Activated CD8-positive, alpha-beta T cell treated with anti-CD3 and anti-CD28 coated beads for 36 hours (primary cell): ENCODE measurements at regions not wholly inside any gene's neighbourhood (a gene's known extent, or its start where the extent isn't known, plus 50 kb on each side); places are given as distances from the start of the nearest gene placed in this dataset.

Experiments
- ATAC-seq: fragments of 200-7000 bp; cut with Tn5 transposase; one replicate; pipeline ENCODE4 v1.10.0; 2021; ENCODE audit warnings: mild to moderate bottlenecking, moderate library complexity
- CTCF ChIA-PET: fragments of 350-600 bp; sonication (Branson Sonifier 250); formaldehyde crosslinking; loops from one replicate; lab custom pipeline; 2021; ENCODE audit warnings: antibody characterized with exemption; lab: Charles Lee
- POLR2A ChIA-PET: fragments of 350-600 bp; sonication (Branson Sonifier 250); formaldehyde crosslinking; loops from one replicate; lab custom pipeline; 2021; ENCODE audit warnings: antibody characterized with exemption; lab: Charles Lee
- DNase-seq: peaks from one replicate; pipeline ENCODE4 v3.0.0-alpha.2; 2020
- H3K27ac Mint-ChIP-seq: one replicate; pipeline ENCODE4 v1.8.0; 2021; ENCODE audit warnings: mild to moderate bottlenecking, mixed read lengths
- H3K27me3 Mint-ChIP-seq: one replicate; pipeline ENCODE4 v1.8.0; 2021; ENCODE audit warnings: mixed read lengths
- H3K36me3 Mint-ChIP-seq: one replicate; pipeline ENCODE4 v1.8.0; 2021; ENCODE audit warnings: low read depth, mixed read lengths
- H3K4me1 Mint-ChIP-seq: one replicate; pipeline ENCODE4 v1.8.0; 2021; ENCODE audit warnings: low read depth, mixed read lengths
- H3K4me3 Mint-ChIP-seq: one replicate; pipeline ENCODE4 v1.8.0; 2021; ENCODE audit warnings: mild to moderate bottlenecking, moderate library complexity, mixed read lengths
- H3K9me3 Mint-ChIP-seq: one replicate; pipeline ENCODE4 v1.8.0; 2021; ENCODE audit warnings: mixed read lengths
- CTCF ChIP-seq: fragments of 200-600 bp; IDR thresholded peaks from one replicate; pipeline ENCODE4 v1.8.0; 2022; ENCODE audit warnings: antibody characterized with exemption, mild to moderate bottlenecking
- intact Hi-C: fragments of 100-400 bp; cut with micrococcal nuclease; formaldehyde crosslinking; loops from one replicate; pipeline ENCODE4 v1.10.0; 2022

- Mint-ChIP-seq H3K9me3 (no peaks in the 10 kb centered on the region), H3K4me3 (no peak overlapping the region), H3K36me3 (no peaks in the 10 kb centered on the region), H3K27me3 (peaks cover 2% of the 10 kb centered on the region), H3K27ac (no peak overlapping the region), H3K4me1 (no peaks in the 10 kb centered on the region)
- ChIA-PET POLR2A (no interaction called here), CTCF (no interaction called here)
- no peak for ATAC-seq
- no peak for TF ChIP-seq CTCF
- intact Hi-C loops = no loop called here
- no peak for DNase-seq
These were observed 219.7 kb upstream of the FGF13 start for GRCh38 chrX:138931212-138931611.

GRCh38 chrX:138930583-138930945, 219.0 kb upstream of the FGF13 start:
- ChIA-PET POLR2A (no interaction called here), CTCF (no interaction called here)
- no peak for TF ChIP-seq CTCF
- Mint-ChIP-seq H3K36me3 (no peaks in the 10 kb centered on the region), H3K4me1 (no peaks in the 10 kb centered on the region), H3K9me3 (no peaks in the 10 kb centered on the region), H3K27ac (no peak overlapping the region), H3K27me3 (peaks cover 2% of the 10 kb centered on the region), H3K4me3 (no peak overlapping the region)
- no peak for ATAC-seq
- DNase-seq = no peak
- intact Hi-C loops = no loop called here

- Mint-ChIP-seq H3K27ac (no peak overlapping the region), H3K9me3 (no peaks in the 10 kb centered on the region), H3K27me3 (peaks cover 2% of the 10 kb centered on the region), H3K36me3 (no peaks in the 10 kb centered on the region), H3K4me3 (no peak overlapping the region), H3K4me1 (no peaks in the 10 kb centered on the region)
- intact Hi-C loops = no loop called here
- ChIA-PET CTCF (no interaction called here), POLR2A (interaction anchor here (0.6 kb wide), 1 partner anchor 8 kb away, joined by 3 read pairs; no protein-coding TSS in a partner anchor)
- no peak for DNase-seq
- TF ChIP-seq CTCF = no peak
- no peak for ATAC-seq
These were observed 218.5 kb upstream of the FGF13 start for GRCh38 chrX:138929926-138930582.

- TF ChIP-seq CTCF = no peak
- Mint-ChIP-seq H3K9me3 (no peaks in the 10 kb centered on the region), H3K27ac (no peak overlapping the region), H3K4me3 (no peak overlapping the region), H3K4me1 (no peaks in the 10 kb centered on the region), H3K36me3 (no peaks in the 10 kb centered on the region), H3K27me3 (peaks cover 2% of the 10 kb centered on the region)
- ChIA-PET CTCF (no interaction called here), POLR2A (no interaction called here)
- DNase-seq (no peak), ATAC-seq (no peak)
- intact Hi-C loops = no loop called here
These were observed 217.4 kb upstream of the FGF13 start for GRCh38 chrX:138928737-138929459.

- no peaks in the 10 kb centered on the region for H3K4me1 Mint-ChIP-seq
- DNase-seq = no peak
- ATAC-seq = no peak
- H3K9me3 Mint-ChIP-seq = no peaks in the 10 kb centered on the region
- TF ChIP-seq CTCF = no peak
- CTCF ChIA-PET = no interaction called here
- no peaks in the 10 kb centered on the region for H3K36me3 Mint-ChIP-seq
- peaks cover 2% of the 10 kb centered on the region for H3K27me3 Mint-ChIP-seq
- H3K4me3 Mint-ChIP-seq = no peak overlapping the region
- POLR2A ChIA-PET = no interaction called here
- intact Hi-C loops = no loop called here
- H3K27ac Mint-ChIP-seq = no peak overlapping the region
These were observed 213.8 kb upstream of the FGF13 start for GRCh38 chrX:138925330-138925729.
